ENCODE measurements at regions not wholly inside any gene's neighbourhood (a gene's known extent, or its start where the extent isn't known, plus 50 kb on each side); places are given as distances from the start of the nearest gene placed in this dataset.

DNA sequence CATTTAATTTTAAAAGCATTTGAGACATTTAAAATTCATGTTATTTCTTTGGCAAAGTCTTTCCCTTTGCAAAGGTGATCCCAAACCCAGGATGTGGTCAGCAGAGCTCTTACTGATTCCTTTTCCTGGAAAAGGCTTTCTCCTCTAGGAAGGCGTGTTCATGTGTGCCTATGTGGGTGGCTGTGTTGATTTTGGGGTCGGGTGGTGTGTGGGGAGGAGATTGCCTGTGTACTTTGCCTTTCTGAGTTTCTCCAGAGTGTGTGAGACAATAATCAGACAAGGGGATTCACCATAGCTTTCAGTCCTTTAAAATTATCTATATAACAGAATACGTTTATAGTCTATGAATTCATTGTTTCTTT is 173.2 kb downstream of the SOCS6 start:
- WGBS, result 62% methylated on average over 2 of the region's 3 CpGs
- Histone ChIP-seq H2BK5ac (ENCODE audit: low read depth, low read length, poor library complexity, severe bottlenecking) (no peak overlapping the region), H3K18ac (ENCODE audit: low read depth in 1 of 2, low read length in 2 of 2) (no peak overlapping the region)

DNA sequence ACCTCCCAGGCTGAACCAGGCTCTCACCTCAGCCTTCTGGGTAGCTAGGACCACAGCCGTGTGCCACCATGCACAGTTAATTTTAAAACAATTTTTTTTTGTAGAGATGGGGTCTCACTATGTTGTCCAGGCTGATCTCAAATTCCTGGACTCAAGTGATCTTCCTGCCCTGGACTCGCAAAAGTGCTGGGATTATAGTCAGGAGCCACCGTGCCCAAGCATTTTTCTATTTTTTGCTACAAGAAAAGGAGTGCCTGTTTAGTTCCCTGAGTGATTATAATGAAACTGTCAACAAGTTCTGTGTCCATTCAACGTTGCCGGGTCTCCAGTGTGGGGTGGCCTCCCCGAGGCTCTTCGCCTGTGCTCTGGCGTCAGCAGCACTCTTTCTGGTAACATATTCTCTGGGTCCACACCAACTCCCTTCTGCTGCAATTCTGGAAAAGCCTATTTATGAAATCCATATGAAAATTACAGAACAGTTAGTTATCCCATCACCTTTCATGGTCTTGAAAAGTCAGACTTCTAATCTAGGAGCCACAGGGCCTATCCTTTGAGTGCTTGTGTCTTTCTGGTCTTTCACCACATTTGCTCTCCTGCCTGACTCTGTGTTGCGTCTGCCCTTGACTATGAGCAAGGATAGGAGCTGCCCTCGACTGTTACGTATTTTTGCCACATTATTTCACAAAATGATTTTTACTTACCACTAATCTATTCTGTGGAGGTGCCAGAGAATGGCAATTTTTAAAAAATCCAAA is 172.7 kb downstream of the SOCS6 start:
- Histone ChIP-seq H2BK12ac (ENCODE audit: low read length in 2 of 2) (no peak overlapping the region), H2BK120ac (ENCODE audit: low read depth, low read length) (no peak overlapping the region), H3K79me1 (replicated peaks; ENCODE audit: low read length, poor library complexity, severe bottlenecking) (no peaks in the 10 kb centered on the region), H3K9ac (ENCODE audit: low read length) (no peak overlapping the region), H3K4me1 (ENCODE audit: control insufficient read depth, insufficient read depth, low read depth, low read length) (no peaks in the 10 kb centered on the region), H3K36me3 (ENCODE audit: control insufficient read depth in 1 of 2, insufficient read depth in 2 of 2, low read depth in 1 of 2, low read length in 2 of 2) (no peaks in the 10 kb centered on the region), H2BK5ac (ENCODE audit: low read depth, low read length, poor library complexity, severe bottlenecking) (no peak overlapping the region), H3K4ac (ENCODE audit: low read depth in 1 of 2, low read length in 2 of 2) (no peak overlapping the region), H3K18ac (ENCODE audit: low read depth in 1 of 2, low read length in 2 of 2) (no peak overlapping the region), H3K9me3 (ENCODE audit: control insufficient read depth, low read length) (no peaks in the 10 kb centered on the region), H3K4me2 (ENCODE audit: low read length, poor library complexity, severe bottlenecking) (no peak overlapping the region), H3K4me3 (ENCODE audit: insufficient read depth in 1 of 2, low read depth in 1 of 2, low read length in 2 of 2) (no peak overlapping the region), H2AK5ac (ENCODE audit: low read length, severe bottlenecking) (no peak overlapping the region), H3K14ac (ENCODE audit: low read length in 2 of 2) (no peak overlapping the region), H2BK15ac (ENCODE audit: low read depth, poor library complexity, severe bottlenecking) (no peak overlapping the region), H3K27ac (ENCODE audit: low read length, poor library complexity, severe bottlenecking) (no peak overlapping the region), H4K91ac (ENCODE audit: low read length) (no peak overlapping the region), H4K8ac (ENCODE audit: low read length) (no peak overlapping the region), H3K23ac (ENCODE audit: low read length in 2 of 2) (no peak overlapping the region), H2AFZ (ENCODE audit: low read depth, low read length) (no peak overlapping the region), H3K27me3 (ENCODE audit: control insufficient read depth in 1 of 2, insufficient read depth in 1 of 2, low read length in 2 of 2) (peaks cover 0 to 5% of the 10 kb centered on the region in 2 experiments)
- DNase-seq, result no peak
- WGBS, result 94% methylated on average over 10 of the region's 11 CpGs

More for the DNA sequence above, 173.2 kb downstream of the SOCS6 start:
- Histone ChIP-seq H3K36me3 (ENCODE audit: control insufficient read depth in 1 of 2, insufficient read depth in 2 of 2, low read depth in 1 of 2, low read length in 2 of 2) (no peaks in the 10 kb centered on the region), H3K27me3 (ENCODE audit: control insufficient read depth in 1 of 2, insufficient read depth in 1 of 2, low read length in 2 of 2) (peaks cover 0 to 5% of the 10 kb centered on the region in 2 experiments), H4K91ac (ENCODE audit: low read length) (no peak overlapping the region), H3K9ac (ENCODE audit: low read length) (no peak overlapping the region), H4K8ac (ENCODE audit: low read length) (no peak overlapping the region), H3K4me3 (ENCODE audit: insufficient read depth in 1 of 2, low read depth in 1 of 2, low read length in 2 of 2) (no peak overlapping the region), H3K4ac (ENCODE audit: low read depth in 1 of 2, low read length in 2 of 2) (no peak overlapping the region), H3K9me3 (ENCODE audit: control insufficient read depth, low read length) (no peaks in the 10 kb centered on the region), H2BK120ac (ENCODE audit: low read depth, low read length) (no peak overlapping the region), H3K27ac (ENCODE audit: low read length, poor library complexity, severe bottlenecking) (no peak overlapping the region), H3K79me1 (replicated peaks; ENCODE audit: low read length, poor library complexity, severe bottlenecking) (no peaks in the 10 kb centered on the region), H2BK12ac (ENCODE audit: low read length in 2 of 2) (no peak overlapping the region), H3K4me1 (ENCODE audit: control insufficient read depth, insufficient read depth, low read depth, low read length) (no peaks in the 10 kb centered on the region), H2BK15ac (ENCODE audit: low read depth, poor library complexity, severe bottlenecking) (no peak overlapping the region), H3K4me2 (ENCODE audit: low read length, poor library complexity, severe bottlenecking) (no peak overlapping the region), H2AK5ac (ENCODE audit: low read length, severe bottlenecking) (no peak overlapping the region), H3K23ac (ENCODE audit: low read length in 2 of 2) (no peak overlapping the region), H3K14ac (ENCODE audit: low read length in 2 of 2) (no peak overlapping the region), H2AFZ (ENCODE audit: low read depth, low read length) (no peak overlapping the region)
- DNase-seq, result no peak

DNA sequence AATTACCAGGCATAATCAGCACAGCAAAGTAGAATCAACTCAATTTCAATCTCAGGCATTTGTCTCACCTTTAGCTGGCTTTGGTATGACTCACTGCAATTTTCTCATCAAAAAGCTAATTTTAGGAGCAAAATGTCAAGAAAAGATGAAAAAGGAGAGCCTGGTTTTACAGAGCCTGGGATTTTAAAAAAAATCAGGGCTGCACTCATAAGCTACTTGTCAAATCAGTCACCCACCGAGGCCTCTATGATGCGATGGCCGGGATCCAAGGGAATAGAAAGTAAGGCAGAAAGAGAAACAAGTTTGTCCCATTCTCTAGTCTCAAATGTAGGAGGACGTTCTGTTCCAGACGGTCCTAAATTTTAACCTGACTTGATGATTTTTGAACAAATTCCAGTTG is 170.9 kb downstream of the SOCS6 start:
- DNase-seq, result no peak
- Histone ChIP-seq H4K91ac (ENCODE audit: low read length) (no peak overlapping the region), H2AK5ac (ENCODE audit: low read length, severe bottlenecking) (no peak overlapping the region), H3K4me1 (ENCODE audit: control insufficient read depth, insufficient read depth, low read depth, low read length) (no peaks in the 10 kb centered on the region), H4K8ac (ENCODE audit: low read length) (no peak overlapping the region), H3K36me3 (ENCODE audit: control insufficient read depth in 1 of 2, insufficient read depth in 2 of 2, low read depth in 1 of 2, low read length in 2 of 2) (no peaks in the 10 kb centered on the region), H3K4ac (ENCODE audit: low read depth in 1 of 2, low read length in 2 of 2) (no peak overlapping the region), H3K9me3 (ENCODE audit: control insufficient read depth, low read length) (no peaks in the 10 kb centered on the region), H2BK5ac (ENCODE audit: low read depth, low read length, poor library complexity, severe bottlenecking) (no peak overlapping the region), H3K23ac (ENCODE audit: low read length in 2 of 2) (no peak overlapping the region), H3K27ac (ENCODE audit: low read length, poor library complexity, severe bottlenecking) (no peak overlapping the region), H2BK120ac (ENCODE audit: low read depth, low read length) (no peak overlapping the region), H3K79me1 (replicated peaks; ENCODE audit: low read length, poor library complexity, severe bottlenecking) (no peaks in the 10 kb centered on the region), H2AFZ (ENCODE audit: low read depth, low read length) (no peak overlapping the region), H3K14ac (ENCODE audit: low read length in 2 of 2) (no peak overlapping the region), H2BK15ac (ENCODE audit: low read depth, poor library complexity, severe bottlenecking) (no peak overlapping the region), H3K18ac (ENCODE audit: low read depth in 1 of 2, low read length in 2 of 2) (no peak overlapping the region), H3K9ac (ENCODE audit: low read length) (no peak overlapping the region), H3K4me2 (ENCODE audit: low read length, poor library complexity, severe bottlenecking) (no peak overlapping the region), H3K4me3 (ENCODE audit: insufficient read depth in 1 of 2, low read depth in 1 of 2, low read length in 2 of 2) (no peak overlapping the region), H2BK12ac (ENCODE audit: low read length in 2 of 2) (no peak overlapping the region), H3K27me3 (ENCODE audit: control insufficient read depth in 1 of 2, insufficient read depth in 1 of 2, low read length in 2 of 2) (peaks cover 0 to 5% of the 10 kb centered on the region in 2 experiments)
- WGBS, result 68% methylated on average over 5 of the region's 5 CpGs

DNA sequence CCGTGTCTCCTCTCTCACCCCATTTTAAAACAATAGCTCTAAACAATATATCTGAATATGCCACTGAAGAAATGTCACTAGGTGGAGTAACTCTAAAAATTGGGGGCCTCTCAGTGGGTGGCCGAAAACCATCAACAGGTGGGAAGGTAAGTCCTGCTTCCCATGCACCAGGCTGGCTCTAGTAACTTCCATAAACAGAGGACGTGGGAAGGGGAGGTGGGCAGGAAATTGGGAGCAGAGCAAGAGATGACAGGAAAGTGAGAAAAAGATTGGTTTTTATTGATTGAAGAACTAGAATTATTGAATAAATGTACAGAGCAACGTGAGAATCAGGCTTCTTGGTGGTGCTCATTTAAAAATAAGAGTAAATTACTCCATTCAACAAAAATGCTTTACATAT is 170.4 kb downstream of the SOCS6 start:
- no peak overlapping the region for H2BK120ac ChIP-seq (ENCODE audit: low read depth, low read length)
- no peak overlapping the region for H2BK15ac ChIP-seq (ENCODE audit: low read depth, poor library complexity, severe bottlenecking)
- H3K9me3 ChIP-seq (ENCODE audit: control insufficient read depth, low read length), result no peaks in the 10 kb centered on the region
- H3K4me2 ChIP-seq (ENCODE audit: low read length, poor library complexity, severe bottlenecking), result no peak overlapping the region
- no peak overlapping the region for H4K8ac ChIP-seq (ENCODE audit: low read length)
- no peaks in the 10 kb centered on the region for H3K4me1 ChIP-seq (ENCODE audit: control insufficient read depth, insufficient read depth, low read depth, low read length)
- no peak overlapping the region for H3K23ac ChIP-seq (ENCODE audit: low read length in 2 of 2)
- H3K27ac ChIP-seq (ENCODE audit: low read length, poor library complexity, severe bottlenecking), result no peak overlapping the region
- no peak overlapping the region for H4K91ac ChIP-seq (ENCODE audit: low read length)
- H3K4me3 ChIP-seq (ENCODE audit: insufficient read depth in 1 of 2, low read depth in 1 of 2, low read length in 2 of 2), result no peak overlapping the region
- peaks cover 0 to 5% of the 10 kb centered on the region in 2 experiments for H3K27me3 ChIP-seq (ENCODE audit: control insufficient read depth in 1 of 2, insufficient read depth in 1 of 2, low read length in 2 of 2)
- no peaks in the 10 kb centered on the region for H3K36me3 ChIP-seq (ENCODE audit: control insufficient read depth in 1 of 2, insufficient read depth in 2 of 2, low read depth in 1 of 2, low read length in 2 of 2)
- no peak overlapping the region for H3K9ac ChIP-seq (ENCODE audit: low read length)
- H2BK12ac ChIP-seq (ENCODE audit: low read length in 2 of 2), result no peak overlapping the region
- H3K18ac ChIP-seq (ENCODE audit: low read depth in 1 of 2, low read length in 2 of 2), result no peak overlapping the region
- H2BK5ac ChIP-seq (ENCODE audit: low read depth, low read length, poor library complexity, severe bottlenecking), result no peak overlapping the region
- no peak overlapping the region for H3K4ac ChIP-seq (ENCODE audit: low read depth in 1 of 2, low read length in 2 of 2)
- no peak for DNase-seq
- no peak overlapping the region for H2AFZ ChIP-seq (ENCODE audit: low read depth, low read length)
- no peak overlapping the region for H2AK5ac ChIP-seq (ENCODE audit: low read length, severe bottlenecking)
- no peak overlapping the region for H3K14ac ChIP-seq (ENCODE audit: low read length in 2 of 2)
- H3K79me1 ChIP-seq (replicated peaks; ENCODE audit: low read length, poor library complexity, severe bottlenecking), result no peaks in the 10 kb centered on the region
- WGBS, result 89% methylated on average over 2 of the region's 4 CpGs

Data from mesenchymal stem cell (in vitro differentiated cells and primary cell).